HL-60/S4 treated with retinoic acid at 250 ng/mL for 4 days and 3 days (cell line): ENCODE measurements at regions not wholly inside any gene's neighbourhood (a gene's known extent, or its start where the extent isn't known, plus 50 kb on each side); places are given as distances from the start of the nearest gene placed in this dataset.

Experiments used
- in situ Hi-C: fragments of 300-500 bp; cut with MboI; formaldehyde crosslinking; loops from 2 replicates; pipeline ENCODE4 v1.7.0; 2022; ENCODE audit warnings: low sequenced_read_pairs

- in situ Hi-C loops, result no loop called here
Observed at GRCh38 chr1:56197946-56198345, 381.4 kb downstream of the PLPP3 start.

- in situ Hi-C loops, result no loop called here
Observed at GRCh38 chr1:56196839-56197238, 382.5 kb downstream of the PLPP3 start.

- in situ Hi-C loops, result no loop called here
Observed at GRCh38 chr1:56194701-56195300, 384.6 kb downstream of the PLPP3 start.

GRCh38 chr1:56193656-56194055 is 385.7 kb downstream of the PLPP3 start:
- in situ Hi-C loops, result no loop called here

DNA sequence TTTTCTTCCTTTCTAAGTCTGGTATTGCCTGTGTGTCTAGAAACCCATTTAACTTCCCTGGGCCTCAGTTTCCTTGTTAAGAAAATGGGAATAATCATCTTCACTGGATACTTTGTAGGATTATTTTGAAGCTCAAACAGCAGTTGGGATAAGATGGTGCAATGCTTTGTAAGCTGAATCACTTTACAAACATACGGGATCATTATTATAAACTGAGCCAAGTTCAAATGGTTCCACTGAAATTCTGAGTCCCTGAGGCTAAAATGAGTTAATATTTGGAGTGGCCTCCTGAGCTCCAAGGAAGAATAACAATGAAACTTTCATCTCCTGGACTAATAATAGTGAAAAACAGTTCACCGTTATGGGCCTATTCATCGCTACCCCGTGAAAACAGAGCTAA is 388.0 kb downstream of the PLPP3 start:
- in situ Hi-C loops, result no loop called here

- in situ Hi-C loops, result no loop called here
Observed at GRCh38 chr1:56190806-56191365, 388.5 kb downstream of the PLPP3 start.

DNA sequence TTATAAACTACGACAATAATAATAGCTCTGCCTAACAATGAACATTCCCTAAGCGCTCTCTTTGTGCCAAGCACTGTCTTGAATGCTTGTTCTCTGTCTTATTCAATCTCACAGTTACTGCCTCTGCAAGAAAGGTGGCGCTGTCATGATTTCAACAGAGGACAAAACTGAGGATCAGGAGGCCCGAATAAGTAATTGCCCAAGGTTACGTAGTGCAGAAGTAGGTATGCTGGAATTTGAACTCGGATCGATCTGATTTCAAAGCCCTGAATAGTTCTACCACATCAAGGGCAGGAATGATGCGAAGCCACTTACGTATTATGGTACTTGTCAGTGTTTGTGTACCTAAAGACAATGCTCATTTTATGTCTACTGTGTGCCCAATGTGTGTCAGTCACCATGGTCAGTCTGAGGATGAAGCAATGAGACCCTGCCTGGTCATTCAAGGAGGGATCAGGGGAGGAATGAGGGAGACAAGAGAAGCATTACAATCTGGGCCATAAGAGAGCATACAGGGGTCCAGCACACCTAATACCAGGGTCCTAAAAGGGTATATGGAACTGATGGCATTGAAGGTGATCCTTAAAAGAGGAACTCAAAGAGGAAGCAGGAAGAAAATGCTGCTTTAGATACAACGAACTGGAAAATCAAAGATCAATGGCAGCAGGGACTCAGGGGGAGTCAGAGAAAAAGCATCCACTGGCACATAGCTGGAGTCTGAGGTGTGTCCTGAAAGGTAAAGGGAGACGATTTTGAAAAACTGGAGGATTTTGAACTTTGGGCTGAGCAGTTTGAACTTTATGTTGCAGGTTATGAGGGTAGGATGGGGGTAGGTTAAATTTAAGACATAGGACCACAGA is 389.2 kb downstream of the PLPP3 start:
- in situ Hi-C loops, result no loop called here

- in situ Hi-C loops, result no loop called here
Observed at GRCh38 chr1:56189454-56189853, 389.9 kb downstream of the PLPP3 start.

- in situ Hi-C loops, result no loop called here
Observed at GRCh38 chr1:56188855-56189254, 390.5 kb downstream of the PLPP3 start.

- in situ Hi-C loops, result no loop called here
Observed at GRCh38 chr1:56188221-56188620, 391.1 kb downstream of the PLPP3 start.

- in situ Hi-C loops, result no loop called here
Observed at GRCh38 chr1:56187405-56187804, 392.0 kb downstream of the PLPP3 start.

- in situ Hi-C loops, result no loop called here
Observed at GRCh38 chr1:56185493-56185892, 393.9 kb downstream of the PLPP3 start.

GRCh38 chr1:56183151-56183550 is 396.2 kb downstream of the PLPP3 start:
- in situ Hi-C loops, result no loop called here

DNA sequence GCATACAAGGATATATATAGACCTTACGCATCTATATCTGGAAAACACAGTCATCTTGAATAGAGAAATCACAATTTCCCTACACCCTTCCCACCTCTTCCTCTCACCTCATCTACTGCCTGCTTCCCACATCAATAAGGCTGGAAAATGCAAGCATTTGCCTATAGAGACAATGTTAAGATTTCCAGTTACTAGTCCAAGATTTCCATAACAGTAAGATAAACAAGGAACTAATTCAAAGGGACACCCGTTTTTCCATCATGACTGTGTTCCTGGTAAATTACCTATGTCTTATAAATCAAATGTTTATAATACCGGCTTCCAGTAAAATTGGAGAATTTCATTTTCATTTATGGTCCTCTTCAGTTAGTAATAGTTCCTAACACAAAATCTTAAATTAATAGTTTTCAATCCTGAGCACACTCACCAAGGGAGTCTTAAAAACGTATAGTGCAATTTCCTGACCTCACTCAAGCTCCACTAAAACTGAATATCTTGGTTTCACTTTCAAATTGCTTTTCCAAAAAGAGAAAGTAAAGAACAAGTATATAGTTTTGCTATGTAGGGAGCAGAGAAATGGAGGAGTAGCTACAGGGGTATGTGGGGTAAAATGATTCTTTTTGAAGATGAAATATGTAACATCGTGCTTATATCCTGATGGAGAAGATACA is 398.7 kb downstream of the PLPP3 start:
- in situ Hi-C loops, result no loop called here

DNA sequence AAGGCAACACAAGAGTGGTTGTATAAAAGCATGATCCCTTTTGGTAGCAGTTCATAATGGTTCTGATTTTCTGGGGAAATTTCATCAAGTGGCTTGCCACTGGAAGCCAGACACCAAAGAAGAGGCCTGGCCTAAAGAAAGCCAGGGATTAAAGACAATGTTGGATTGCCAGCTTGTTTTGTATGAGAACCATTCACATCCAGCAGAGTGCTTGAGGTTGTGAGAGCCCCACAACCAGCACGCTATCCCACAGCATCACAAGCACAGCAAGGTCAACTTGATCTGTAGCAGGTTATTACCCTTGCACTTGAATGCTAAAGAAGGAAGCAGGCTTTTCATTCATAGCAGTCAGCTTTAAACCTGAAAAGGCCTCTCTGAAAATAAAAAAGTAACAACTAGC is 399.8 kb downstream of the PLPP3 start:
- in situ Hi-C loops, result no loop called here

DNA sequence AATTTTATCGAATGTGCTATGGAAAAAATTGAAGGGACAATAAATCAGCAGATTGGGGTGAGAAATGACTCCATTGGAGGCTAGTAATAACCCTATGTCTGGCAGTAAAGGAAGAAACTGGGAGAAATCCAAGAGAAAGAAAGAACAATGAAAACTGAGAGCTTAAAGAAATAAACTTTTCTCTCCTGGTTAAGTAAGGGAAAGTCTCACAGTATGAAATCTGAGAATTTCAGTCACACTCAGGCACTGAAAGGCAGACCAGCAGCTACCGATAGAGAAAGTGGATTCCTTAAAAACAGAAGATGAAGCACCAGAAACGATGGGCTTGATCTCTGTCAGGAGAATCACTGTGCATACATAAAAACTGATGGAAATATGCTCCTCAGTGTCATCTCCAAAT is 404.2 kb downstream of the PLPP3 start:
- in situ Hi-C loops, result no loop called here

- in situ Hi-C loops, result no loop called here
Observed at GRCh38 chr1:56174176-56174885, 405.0 kb downstream of the PLPP3 start.

GRCh38 chr1:56173736-56174135 is 405.6 kb downstream of the PLPP3 start:
- in situ Hi-C loops, result no loop called here

GRCh38 chr1:56171670-56172069 is 407.7 kb downstream of the PLPP3 start:
- in situ Hi-C loops, result no loop called here

- in situ Hi-C loops, result no loop called here
Observed at GRCh38 chr1:56170784-56171320, 408.5 kb downstream of the PLPP3 start.

DNA sequence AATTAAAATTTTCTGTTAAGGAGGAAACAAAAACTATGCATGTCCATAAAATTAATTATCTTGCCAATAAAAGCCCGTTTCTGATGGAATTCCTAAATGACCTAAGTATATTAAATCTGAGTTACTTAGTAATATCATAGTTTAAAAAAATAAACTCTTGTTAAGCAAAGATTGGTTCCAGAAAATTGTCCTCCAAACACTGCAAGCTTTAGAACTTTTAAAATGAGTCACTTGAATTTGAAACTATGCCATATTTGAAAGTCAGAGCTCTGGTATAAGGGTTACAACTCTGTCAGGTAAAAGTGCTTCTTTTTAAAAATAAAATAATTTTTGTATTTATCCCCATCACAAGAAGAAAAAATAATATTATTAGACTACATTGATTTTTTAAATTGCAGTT is 409.5 kb downstream of the PLPP3 start:
- in situ Hi-C loops, result no loop called here
